ENCODE measurements at regions not wholly inside any gene's neighbourhood (a gene's known extent, or its start where the extent isn't known, plus 50 kb on each side); places are given as distances from the start of the nearest gene placed in this dataset.

DNA sequence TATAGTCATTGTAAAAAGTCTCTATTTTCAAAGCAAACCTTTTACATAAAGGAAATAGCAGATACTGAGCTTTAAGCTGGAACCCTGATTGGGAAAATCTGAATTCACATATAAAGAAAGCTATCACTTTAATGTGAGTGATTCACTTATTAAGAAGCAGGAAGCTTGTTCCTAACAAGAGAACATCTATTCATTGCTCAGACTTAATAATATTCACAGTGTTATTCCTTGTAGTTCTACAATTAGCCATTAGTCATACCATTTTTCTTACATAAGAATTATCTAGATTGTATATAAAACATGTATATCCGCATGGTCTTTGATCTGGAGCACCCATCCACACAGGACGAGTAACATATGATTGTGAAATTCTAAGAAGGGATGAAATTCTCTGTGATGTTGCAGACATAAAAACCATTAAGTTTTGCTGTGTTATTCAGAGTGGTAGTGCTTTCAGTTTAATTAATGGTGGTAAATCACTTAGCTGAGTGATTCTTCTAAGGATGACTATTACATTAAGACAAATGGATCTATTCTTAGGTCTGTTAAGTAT lies 71.1 kb upstream of the FOXQ1 start:
- no peak overlapping the region for H3K27ac ChIP-seq

DNA sequence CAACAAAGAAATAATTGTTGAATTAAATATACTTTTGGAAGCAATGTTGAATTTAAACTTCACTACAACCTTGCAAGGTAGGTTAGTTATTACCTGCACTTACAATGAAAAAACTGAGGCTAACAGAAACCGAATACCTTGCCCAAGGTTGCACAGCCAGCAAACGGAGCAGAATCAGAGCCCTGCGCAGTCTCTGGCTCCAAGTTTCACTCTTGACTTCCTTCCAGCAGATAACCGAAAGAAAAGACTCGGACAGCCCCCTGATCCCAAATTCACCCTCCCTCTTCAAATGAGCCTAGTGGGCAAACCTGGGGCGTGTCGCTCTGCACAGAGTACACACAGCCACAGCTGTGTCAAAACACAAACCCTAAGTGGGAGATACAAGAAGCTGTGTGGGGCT lies 72.1 kb upstream of the FOXQ1 start:
- no peak overlapping the region for H3K27ac ChIP-seq
- DNase-seq (ENCODE audit: low read depth in 1 of 2, low spot score in 2 of 2), result no peak
- no peaks in the 10 kb centered on the region for H3K27me3 ChIP-seq (replicated peaks)
- no peaks in the 10 kb centered on the region for H3K9me3 ChIP-seq (replicated peaks)
- peaks cover 34% of the 10 kb centered on the region for H3K4me1 ChIP-seq (replicated peaks)
- H3K4me3 ChIP-seq, result no peak overlapping the region
- no peaks in the 10 kb centered on the region for H3K36me3 ChIP-seq

More for the DNA sequence above, 71.1 kb upstream of the FOXQ1 start:
- Histone ChIP-seq H3K36me3 (no peaks in the 10 kb centered on the region), H3K27me3 (replicated peaks) (no peaks in the 10 kb centered on the region), H3K4me1 (replicated peaks) (peaks cover 34% of the 10 kb centered on the region), H3K9me3 (replicated peaks) (no peaks in the 10 kb centered on the region), H3K4me3 (no peak overlapping the region)
- no peak for DNase-seq (ENCODE audit: low read depth in 1 of 2, low spot score in 2 of 2)

DNA sequence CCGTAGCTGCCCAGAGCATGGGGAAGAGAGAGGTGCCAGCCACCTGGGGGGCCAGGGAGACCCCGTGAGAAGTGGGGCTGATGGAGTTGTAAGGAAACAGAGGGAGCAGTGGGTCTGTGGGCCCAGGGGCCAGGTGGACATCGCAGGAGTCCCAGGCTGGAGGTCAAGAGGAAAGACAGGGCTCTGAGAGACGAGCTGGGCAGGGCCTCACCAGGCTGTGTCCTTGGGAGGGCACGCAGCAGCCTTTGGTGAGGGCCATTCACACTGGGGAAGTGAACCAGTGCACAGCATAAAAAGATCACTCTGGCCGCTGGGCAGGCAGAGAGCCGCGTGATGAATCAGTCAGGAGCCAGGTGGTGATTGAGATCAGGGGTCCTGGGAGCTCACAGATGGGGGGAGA lies 73.9 kb upstream of the FOXQ1 start:
- Histone ChIP-seq H3K27me3 (replicated peaks) (no peaks in the 10 kb centered on the region), H3K4me3 (no peak overlapping the region), H3K36me3 (no peaks in the 10 kb centered on the region), H3K27ac (no peak overlapping the region), H3K9me3 (replicated peaks) (no peaks in the 10 kb centered on the region), H3K4me1 (replicated peaks) (peaks cover 28% of the 10 kb centered on the region)
- no peak for DNase-seq (ENCODE audit: low read depth in 1 of 2, low spot score in 2 of 2)

DNA sequence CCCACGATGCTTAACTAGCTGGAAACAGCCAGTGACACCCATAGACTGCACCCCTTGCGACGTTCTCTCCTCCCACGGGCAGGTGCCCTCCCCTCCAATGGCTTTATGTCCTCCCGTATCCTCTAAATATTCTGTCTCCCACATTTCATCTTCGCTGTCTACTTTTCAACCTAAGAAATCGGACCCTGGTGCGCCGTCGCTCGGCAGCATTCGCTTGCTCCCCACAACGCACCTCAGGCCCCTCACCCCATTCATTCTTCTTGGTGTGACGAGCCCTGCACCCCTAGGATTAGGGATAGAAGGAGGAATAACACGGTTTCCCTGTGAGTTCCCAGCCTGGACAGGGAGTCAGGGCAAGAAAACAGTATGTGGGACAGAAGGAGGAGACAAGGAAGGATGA lies 74.3 kb upstream of the FOXQ1 start:
- no peaks in the 10 kb centered on the region for H3K27me3 ChIP-seq (replicated peaks)
- H3K36me3 ChIP-seq, result no peaks in the 10 kb centered on the region
- H3K9me3 ChIP-seq (replicated peaks), result no peaks in the 10 kb centered on the region
- no peak overlapping the region for H3K27ac ChIP-seq
- no peak overlapping the region for H3K4me3 ChIP-seq
- H3K4me1 ChIP-seq (replicated peaks), result peaks cover 24% of the 10 kb centered on the region
- DNase-seq (ENCODE audit: low read depth in 1 of 2, low spot score in 2 of 2), result no peak

DNA sequence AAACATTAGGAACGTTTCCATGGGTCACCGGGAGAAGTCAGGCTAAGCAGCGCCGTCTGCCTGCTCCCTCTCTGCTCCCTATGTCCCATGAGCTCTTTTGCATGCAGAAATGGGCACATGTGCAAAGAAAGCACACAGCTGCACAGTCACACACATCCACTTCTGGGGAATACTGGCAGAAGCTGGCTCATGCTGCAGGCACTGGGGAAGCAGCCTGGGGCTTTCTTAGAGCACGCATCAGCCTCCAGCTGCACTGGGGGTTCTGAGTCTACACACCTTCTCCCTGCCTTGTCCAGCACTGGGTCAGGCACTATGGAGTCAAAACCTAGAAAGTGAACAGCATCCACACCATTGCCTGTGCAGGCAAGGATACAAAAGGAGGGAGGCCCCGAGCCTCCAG lies 76.1 kb upstream of the FOXQ1 start:
- Histone ChIP-seq H3K27ac (no peak overlapping the region), H3K4me3 (no peak overlapping the region), H3K4me1 (replicated peaks) (peaks cover 6% of the 10 kb centered on the region), H3K36me3 (no peaks in the 10 kb centered on the region), H3K27me3 (replicated peaks) (no peaks in the 10 kb centered on the region), H3K9me3 (replicated peaks) (no peaks in the 10 kb centered on the region)
- DNase-seq (ENCODE audit: low read depth in 1 of 2, low spot score in 2 of 2), result no peak

DNA sequence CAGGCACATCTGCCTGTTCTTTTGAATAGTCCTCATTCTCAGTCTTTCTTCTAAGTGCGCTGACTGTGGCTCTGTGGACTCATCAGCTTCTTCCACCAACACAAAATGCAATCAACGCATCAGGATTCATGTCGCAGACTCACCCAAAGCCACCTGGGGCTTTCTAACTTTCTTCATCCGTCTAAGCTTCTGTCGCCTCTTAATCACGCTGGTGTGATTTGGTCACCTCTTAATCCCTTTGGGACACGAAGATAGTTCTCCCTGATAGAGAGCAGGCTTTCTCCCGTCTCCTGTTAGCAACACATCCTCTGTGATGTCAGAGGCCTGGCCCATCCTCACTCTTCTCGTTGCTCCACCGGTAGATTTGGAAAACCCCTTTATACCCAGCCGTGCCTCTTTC lies 78.0 kb upstream of the FOXQ1 start:
- no peak overlapping the region for H3K4me3 ChIP-seq
- no peaks in the 10 kb centered on the region for H3K9me3 ChIP-seq (replicated peaks)
- H3K27me3 ChIP-seq (replicated peaks), result no peaks in the 10 kb centered on the region
- H3K27ac ChIP-seq, result no peak overlapping the region
- H3K36me3 ChIP-seq, result no peaks in the 10 kb centered on the region
- no peak for DNase-seq (ENCODE audit: low read depth in 1 of 2, low spot score in 2 of 2)
- H3K4me1 ChIP-seq (replicated peaks), result no peaks in the 10 kb centered on the region

DNA sequence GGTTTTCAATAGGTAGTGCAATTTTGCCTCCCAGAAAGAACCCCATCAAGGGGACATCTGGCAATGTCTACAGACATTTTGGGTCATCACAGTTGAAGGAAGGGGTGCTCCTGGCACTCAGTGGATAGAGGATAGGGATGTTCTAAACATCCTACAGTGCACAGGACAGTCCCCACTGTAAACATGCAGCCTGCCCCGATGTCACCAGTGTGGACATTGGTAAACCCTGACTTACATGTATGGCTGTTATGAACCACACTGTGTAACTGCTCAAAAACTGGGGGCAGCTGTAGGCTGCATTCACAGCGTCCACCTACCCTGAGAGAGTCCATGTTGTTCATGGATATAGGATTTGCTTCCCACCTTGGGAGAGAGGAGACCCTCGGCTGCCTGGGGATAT lies 79.3 kb upstream of the FOXQ1 start:
- Histone ChIP-seq H3K4me3 (no peak overlapping the region), H3K36me3 (no peaks in the 10 kb centered on the region), H3K27me3 (replicated peaks) (no peaks in the 10 kb centered on the region), H3K27ac (no peak overlapping the region), H3K9me3 (replicated peaks) (no peaks in the 10 kb centered on the region), H3K4me1 (replicated peaks) (no peaks in the 10 kb centered on the region)
- no peak for DNase-seq (ENCODE audit: low read depth in 1 of 2, low spot score in 2 of 2)

DNA sequence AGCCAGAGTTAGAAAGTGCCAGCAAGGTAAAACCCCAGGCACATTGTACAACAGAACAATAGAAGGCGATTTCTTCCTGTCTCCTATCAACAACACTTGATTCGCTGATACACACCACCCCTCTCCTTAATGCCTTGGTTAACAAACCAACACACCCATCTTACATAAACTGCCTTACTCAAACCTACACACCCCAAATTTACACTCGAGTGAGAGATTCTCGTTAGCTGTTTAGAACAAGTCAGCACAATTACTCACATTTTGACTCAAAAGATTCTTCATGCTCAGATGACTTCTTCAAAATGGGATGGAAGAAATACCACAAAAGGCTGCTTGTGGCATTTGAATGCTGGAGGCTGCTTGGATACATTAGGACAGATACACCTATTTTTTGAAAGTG lies 80.0 kb upstream of the FOXQ1 start:
- no peak overlapping the region for H3K4me3 ChIP-seq
- H3K36me3 ChIP-seq, result no peaks in the 10 kb centered on the region
- no peaks in the 10 kb centered on the region for H3K9me3 ChIP-seq (replicated peaks)
- no peaks in the 10 kb centered on the region for H3K4me1 ChIP-seq (replicated peaks)
- H3K27ac ChIP-seq, result no peak overlapping the region
- DNase-seq (ENCODE audit: low read depth in 1 of 2, low spot score in 2 of 2), result no peak
- no peaks in the 10 kb centered on the region for H3K27me3 ChIP-seq (replicated peaks)

DNA sequence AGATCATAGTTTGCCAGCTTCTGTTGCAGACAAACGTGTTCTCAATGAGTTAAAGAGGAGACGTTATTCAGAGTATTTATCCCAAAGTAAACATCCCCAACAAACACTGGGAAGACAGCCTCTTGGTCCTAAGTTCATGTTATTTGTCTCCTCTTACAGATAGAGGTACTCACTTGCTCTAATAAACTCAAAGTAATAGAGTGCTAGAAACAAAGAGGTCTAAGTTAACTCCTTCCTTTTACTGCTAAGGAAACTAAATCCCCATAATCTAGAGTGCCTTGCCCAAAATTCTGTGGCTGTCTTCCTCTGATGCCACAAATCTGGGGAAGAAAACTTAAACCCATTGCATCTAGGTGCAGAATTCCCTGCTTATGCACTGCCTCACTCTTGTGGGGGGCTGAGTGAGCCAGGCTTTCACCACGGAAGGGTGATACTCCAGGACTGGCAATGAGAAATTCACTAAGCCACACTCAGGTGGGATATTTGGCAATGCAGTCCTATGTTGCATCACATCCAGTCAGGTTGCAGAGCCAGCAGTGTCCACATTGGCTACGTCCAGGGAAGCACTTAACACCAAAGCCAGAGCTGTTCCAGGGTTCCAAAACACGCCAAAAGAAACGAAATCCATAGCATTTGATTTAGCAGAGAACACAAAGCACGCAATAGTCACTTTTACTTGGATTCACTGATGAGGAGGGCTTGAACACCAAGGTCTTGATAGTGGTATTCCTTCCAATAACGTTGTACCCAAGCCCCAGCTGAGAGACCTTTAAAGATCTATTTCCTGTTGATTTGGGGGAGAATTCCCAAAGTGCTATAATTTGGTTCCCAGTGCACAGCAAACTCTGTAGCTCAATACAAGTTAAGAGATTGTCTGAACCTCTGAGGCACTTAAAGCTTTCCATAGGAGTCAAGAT lies 81.0 kb upstream of the FOXQ1 start:
- Histone ChIP-seq H3K4me1 (replicated peaks) (no peaks in the 10 kb centered on the region), H3K9me3 (replicated peaks) (no peaks in the 10 kb centered on the region), H3K27me3 (replicated peaks) (no peaks in the 10 kb centered on the region), H3K27ac (no peak overlapping the region), H3K4me3 (no peak overlapping the region), H3K36me3 (no peaks in the 10 kb centered on the region)
- DNase-seq (ENCODE audit: low read depth in 1 of 2, low spot score in 2 of 2), result no peak

DNA sequence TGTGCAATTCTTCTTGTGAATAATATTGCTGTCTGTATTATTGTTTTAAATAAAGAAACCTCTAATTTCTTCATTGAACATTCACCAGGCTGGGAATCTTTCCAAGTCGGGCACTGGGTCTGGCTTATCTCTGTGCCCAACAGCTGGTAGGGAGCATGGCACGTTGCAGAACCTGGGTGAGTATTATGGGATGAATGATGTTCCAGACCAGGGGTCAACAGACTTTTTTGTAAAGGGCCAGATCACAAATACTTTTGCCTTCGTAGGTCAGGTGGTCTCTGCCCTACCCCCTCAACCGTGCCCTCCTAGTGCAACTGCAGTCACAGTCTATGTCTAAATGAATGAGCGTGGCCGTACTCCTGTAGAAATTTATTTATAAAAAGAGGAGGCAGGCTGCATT lies 81.6 kb upstream of the FOXQ1 start:
- DNase-seq (ENCODE audit: low read depth in 1 of 2, low spot score in 2 of 2), result no peak
- H3K27me3 ChIP-seq (replicated peaks), result no peaks in the 10 kb centered on the region
- H3K27ac ChIP-seq, result no peak overlapping the region
- no peaks in the 10 kb centered on the region for H3K9me3 ChIP-seq (replicated peaks)
- H3K4me3 ChIP-seq, result no peak overlapping the region
- no peaks in the 10 kb centered on the region for H3K36me3 ChIP-seq
- no peaks in the 10 kb centered on the region for H3K4me1 ChIP-seq (replicated peaks)

DNA sequence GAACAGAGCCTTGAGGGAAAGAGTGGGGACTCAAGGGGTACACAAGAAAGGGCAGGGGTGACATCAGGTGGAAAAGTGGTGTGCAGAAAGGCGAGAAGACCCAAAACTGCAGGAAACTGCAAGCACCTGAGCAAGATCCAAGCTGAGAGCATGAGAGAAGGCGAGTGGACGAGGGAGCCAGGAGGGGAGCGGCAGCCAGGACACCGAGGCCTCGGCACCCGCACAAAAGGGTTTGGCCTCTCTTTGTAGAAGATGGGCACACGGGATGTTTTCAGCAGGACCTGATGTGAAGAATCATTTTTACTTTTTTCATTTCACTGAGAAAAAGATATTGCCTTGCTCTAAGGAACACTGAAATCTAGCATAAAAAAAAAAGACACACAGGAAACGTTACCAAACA lies 82.1 kb upstream of the FOXQ1 start:
- Histone ChIP-seq H3K36me3 (no peaks in the 10 kb centered on the region), H3K4me3 (no peak overlapping the region), H3K9me3 (replicated peaks) (no peaks in the 10 kb centered on the region), H3K27ac (no peak overlapping the region), H3K27me3 (replicated peaks) (no peaks in the 10 kb centered on the region), H3K4me1 (replicated peaks) (no peaks in the 10 kb centered on the region)
- no peak for DNase-seq (ENCODE audit: low read depth in 1 of 2, low spot score in 2 of 2)

DNA sequence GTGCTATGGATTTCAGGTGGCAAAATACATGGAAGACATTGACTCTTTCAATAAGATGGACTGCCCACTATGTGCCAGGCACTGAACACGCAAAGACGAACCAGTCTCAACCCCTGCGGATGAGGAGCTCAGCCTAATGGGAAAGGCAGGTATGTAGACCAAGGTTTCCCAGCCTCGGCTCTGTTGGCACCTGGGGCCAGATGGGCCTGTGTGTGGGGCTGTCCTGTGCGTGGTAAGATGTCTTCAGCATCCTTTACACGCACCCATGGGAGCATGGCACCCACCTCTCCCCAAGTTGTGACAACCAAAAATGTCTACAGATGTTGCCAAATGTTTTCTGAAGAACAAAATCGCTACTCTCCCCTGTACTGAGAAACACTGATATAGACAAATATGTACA lies 82.6 kb upstream of the FOXQ1 start:
- Histone ChIP-seq H3K27ac (no peak overlapping the region), H3K9me3 (replicated peaks) (no peaks in the 10 kb centered on the region), H3K36me3 (no peaks in the 10 kb centered on the region), H3K4me3 (no peak overlapping the region), H3K4me1 (replicated peaks) (no peaks in the 10 kb centered on the region), H3K27me3 (replicated peaks) (no peaks in the 10 kb centered on the region)
- no peak for DNase-seq (ENCODE audit: low read depth in 1 of 2, low spot score in 2 of 2)

DNA sequence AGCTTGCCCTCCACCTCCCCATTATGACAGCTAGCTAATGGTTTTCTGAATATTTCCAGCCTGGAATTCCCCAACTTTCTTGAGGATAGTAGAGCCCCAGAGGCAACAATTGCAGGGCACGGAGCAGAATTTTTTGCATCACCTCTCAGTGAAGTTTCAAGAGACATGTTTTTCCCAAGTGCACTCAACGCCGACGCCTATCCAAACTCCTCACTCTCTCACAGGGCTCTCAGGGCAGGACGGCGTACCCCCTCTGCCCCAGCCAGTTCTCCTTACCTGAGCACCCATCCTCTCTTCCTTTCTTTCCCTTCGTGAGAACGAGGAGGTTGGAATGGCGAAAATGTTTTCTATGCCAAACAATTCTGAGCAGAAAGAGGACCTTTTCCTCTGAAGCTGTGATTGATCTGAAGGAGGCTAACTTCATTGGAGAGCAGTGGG lies 83.1 kb upstream of the FOXQ1 start:
- H3K9me3 ChIP-seq (replicated peaks), result no peaks in the 10 kb centered on the region
- no peaks in the 10 kb centered on the region for H3K36me3 ChIP-seq
- H3K27me3 ChIP-seq (replicated peaks), result no peaks in the 10 kb centered on the region
- no peaks in the 10 kb centered on the region for H3K4me1 ChIP-seq (replicated peaks)
- no peak for DNase-seq (ENCODE audit: low read depth in 1 of 2, low spot score in 2 of 2)
- no peak overlapping the region for H3K27ac ChIP-seq
- no peak overlapping the region for H3K4me3 ChIP-seq

DNA sequence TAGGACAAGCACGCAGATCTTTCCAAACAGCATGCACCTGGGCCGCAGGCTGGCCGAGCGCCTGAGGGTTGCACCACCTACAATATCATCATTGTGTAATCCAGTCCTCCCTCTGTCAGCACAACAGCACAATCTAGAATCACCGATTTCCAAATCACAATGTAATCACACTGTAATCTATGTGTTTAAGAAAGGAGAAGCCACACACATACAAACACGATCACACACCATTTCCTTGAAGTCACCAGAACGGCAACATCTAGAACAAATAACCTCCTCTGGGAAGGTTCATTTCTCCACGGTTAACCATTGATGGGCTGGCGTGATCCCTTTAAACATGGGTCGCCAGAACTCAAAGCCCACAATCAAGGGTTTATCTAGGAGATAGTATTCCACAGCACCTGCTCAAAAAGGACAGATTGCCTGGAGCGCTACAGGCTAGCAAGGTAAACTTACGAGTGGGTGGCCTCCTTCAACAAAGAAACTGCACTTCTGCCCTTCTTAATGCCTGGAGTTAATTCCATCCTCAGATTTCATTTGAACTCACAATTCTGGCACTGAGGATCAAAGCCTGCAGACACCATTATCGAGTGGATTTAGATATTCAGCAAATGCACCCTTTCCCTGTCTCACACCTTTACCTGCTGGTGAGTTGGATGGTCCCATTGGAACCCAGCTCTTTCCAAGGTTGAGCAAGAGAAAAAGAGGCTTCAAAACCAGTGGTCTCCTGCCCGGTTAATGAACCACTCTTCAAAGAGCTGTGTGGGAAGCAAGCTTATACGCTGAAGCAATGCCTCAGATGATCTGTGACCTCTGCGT lies 83.8 kb upstream of the FOXQ1 start:
- H3K4me1 ChIP-seq (replicated peaks), result no peaks in the 10 kb centered on the region
- H3K27ac ChIP-seq, result no peak overlapping the region
- H3K4me3 ChIP-seq, result no peak overlapping the region
- DNase-seq (ENCODE audit: low read depth in 1 of 2, low spot score in 2 of 2), result no peak
- no peaks in the 10 kb centered on the region for H3K9me3 ChIP-seq (replicated peaks)
- no peaks in the 10 kb centered on the region for H3K27me3 ChIP-seq (replicated peaks)
- H3K36me3 ChIP-seq, result no peaks in the 10 kb centered on the region

All from SJSA1 (cell line).